GM18858 (cell line): ENCODE measurements at regions not wholly inside any gene's neighbourhood (a gene's known extent, or its start where the extent isn't known, plus 50 kb on each side); places are given as distances from the start of the nearest gene placed in this dataset.
"Not testable (repeated sequence)": the region's sequence is repeated elsewhere in the genome, so short reads cannot be mapped to it uniquely, and the experiment has no call there.

Experiments
- ATAC-seq: cut with Tn5 transposase; IDR thresholded peaks from one replicate; pipeline ENCODE4 v1.9.1; 2021; ENCODE audit not compliant: unreplicated experiment

DNA sequence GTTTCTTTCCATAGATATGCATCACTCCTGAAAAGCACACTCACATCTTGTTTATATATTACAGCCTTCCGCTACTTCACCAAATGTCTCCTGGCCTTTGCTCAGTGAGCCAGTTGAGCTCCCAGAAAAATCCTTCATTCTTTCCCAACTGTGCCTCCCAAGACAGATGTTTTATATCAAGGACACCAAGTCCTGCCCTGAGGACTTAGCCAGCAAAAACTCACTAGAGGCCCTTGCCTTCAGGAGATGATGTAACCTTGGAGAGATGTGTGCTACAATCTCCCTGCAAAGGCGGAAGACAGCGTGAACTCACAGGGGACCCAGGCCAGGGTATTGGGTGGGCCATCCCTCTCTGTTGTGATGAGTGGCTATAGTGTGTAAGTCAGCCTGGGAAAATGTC lies 86.1 kb upstream of the CTAGE1 start:
- no peak for ATAC-seq

DNA sequence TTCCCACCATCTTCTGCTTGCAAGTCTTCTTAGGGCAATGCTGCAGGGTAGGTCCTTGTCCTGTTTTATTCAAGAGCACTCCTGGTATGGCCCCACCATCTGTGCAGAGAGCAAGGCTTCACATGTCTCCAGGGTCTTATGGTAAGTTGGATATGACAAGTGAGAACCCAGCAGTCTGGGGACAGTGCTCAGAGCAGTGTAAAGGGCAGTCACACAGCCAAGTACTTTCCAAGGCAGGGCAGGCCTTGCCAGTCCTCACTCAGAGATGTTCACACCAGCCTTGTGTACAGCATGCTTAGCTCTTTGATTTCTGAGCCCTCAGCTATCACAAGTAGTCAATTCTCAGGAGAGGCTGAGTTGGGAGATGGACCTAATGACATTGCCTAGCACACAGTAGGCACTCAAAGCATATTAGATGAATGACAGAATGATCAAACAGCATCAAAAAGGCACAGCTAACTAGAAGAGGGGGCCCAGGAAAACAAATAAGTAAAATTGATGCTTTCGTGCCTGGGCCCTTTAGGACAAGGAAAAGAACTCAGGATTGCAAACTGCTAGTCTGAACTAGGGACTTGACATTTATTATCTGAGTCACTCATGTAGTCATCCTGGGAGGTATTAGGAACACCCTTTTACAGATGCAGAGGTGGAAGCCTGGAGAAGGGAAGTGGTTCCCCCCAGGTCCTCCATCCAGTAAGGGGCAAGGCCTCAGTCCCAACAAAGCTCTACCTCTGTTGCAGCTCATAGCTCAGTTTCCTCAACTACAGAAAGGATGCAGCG lies 86.7 kb upstream of the CTAGE1 start:
- ATAC-seq = no peak

GRCh38 chr18:22505141-22505591 lies 87.5 kb upstream of the CTAGE1 start:
- ATAC-seq = no peak

- no peak for ATAC-seq
These were observed 89.3 kb upstream of the CTAGE1 start for GRCh38 chr18:22507055-22507454.

GRCh38 chr18:22509423-22509822 lies 91.7 kb upstream of the CTAGE1 start:
- ATAC-seq = no peak

GRCh38 chr18:22510697-22511096 lies 93.0 kb upstream of the CTAGE1 start:
- ATAC-seq = no peak

DNA sequence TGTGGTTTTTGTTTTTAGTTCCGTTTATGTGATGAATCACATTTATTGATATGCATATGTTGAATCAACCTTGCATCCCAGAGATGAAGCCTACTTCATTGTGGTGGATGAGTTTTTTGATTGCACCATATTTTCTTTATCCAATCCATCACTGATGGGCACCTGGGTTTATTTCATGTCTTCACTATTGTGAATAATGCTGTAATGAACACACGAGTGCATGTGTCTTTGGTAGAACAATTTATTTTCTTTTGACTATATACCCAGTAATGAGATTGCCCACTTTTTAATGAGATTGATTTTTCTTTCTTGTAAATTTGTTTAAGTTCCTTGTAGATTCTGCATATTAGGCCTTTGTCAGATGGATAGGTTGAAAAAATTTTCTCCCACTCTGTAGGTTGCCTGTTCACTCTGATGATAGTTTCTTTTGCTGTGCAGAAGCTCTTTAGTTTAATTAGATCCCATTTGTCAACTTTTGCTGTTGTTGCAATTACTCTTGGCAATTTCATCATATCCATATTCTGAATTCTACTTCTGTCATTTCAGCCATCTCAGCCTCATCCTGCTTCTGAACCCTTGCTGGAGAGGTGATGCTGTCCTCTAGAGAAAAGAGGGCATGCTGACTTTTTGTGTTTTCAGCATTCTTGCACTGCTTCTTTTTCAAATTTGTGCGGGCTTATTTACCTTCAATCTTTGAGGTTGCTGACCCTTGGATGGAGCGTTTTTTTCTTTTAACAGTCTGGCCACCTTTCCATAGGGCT lies 96.2 kb upstream of the CTAGE1 start:
- ATAC-seq = no peak

GRCh38 chr18:22514655-22515054 lies 96.9 kb upstream of the CTAGE1 start:
- no peak for ATAC-seq

DNA sequence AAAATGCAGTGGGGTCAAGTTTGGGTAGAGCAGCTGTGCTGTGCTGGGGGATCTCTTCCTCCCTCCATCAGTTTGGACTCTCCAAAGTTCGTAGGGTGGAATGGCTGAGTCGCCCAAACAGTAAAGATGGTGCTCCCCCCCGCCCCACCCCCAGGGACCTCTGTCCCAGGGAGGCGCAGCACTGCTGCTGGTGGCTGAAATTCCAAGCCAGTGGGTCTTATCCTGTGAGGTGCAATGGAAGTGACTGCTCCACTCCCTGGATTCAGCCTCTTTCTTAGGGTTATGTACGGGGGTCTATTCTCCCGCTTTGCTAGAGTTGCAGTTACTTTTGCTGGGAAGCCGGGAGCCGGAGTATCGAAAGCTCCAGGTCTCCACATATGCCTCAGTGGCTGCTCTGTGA lies 97.5 kb upstream of the CTAGE1 start:
- ATAC-seq = no peak

GRCh38 chr18:22517356-22517755 lies 99.6 kb upstream of the CTAGE1 start:
- ATAC-seq = no peak

DNA sequence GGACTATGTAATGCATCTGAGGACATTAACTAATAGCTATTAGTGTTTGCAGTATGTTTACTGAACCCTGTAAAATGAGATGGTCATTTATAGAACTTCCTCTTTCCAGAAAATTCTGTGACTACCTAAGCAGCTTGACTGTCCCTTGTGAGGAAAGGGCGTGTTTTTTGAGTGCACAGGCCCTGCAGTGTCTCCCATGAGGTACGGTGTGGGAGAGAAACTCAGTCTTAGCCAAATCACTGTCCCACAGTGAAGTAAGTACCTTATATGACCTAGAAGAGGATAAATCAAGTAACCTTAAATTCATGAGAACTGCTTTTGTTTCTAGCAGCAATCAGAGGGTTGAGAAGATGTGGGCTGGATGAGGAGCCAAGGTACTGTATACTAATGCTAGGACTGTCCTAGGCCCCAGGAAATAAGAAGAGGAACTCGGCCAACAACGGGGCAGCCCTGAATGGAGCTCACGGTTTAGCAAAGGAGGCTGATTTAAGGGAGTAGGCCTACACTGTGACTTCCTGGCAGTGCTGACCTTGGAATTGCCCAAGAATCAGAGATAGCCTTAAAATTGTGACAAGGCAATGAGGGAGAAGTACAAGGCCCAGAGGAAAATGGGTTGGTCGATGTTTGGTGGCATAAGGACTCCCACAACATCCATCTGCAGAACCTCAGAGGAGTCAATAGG lies 103.5 kb upstream of the CTAGE1 start:
- ATAC-seq = no peak

DNA sequence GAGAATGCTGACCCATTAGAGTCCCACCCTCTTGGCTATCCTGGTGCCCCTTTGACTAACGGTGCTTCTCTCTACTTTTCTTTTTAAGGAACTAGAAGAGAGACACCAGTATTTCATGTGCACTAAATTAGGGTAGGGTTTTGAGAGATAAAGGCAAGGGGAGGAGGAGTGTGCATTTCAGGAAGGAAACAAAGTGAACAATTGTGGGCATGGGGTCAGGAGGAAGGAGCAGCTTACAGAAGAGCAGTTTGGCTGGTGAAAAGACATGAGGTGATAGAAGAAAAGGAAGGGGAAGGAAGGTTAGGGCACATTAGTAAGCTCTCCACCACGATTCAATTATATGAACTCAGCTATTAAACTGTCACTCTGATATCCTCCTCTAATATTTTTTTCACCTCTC lies 105.8 kb upstream of the CTAGE1 start:
- ATAC-seq = no peak

- no peak for ATAC-seq
These were observed 107.1 kb upstream of the CTAGE1 start for GRCh38 chr18:22524783-22525182.

DNA sequence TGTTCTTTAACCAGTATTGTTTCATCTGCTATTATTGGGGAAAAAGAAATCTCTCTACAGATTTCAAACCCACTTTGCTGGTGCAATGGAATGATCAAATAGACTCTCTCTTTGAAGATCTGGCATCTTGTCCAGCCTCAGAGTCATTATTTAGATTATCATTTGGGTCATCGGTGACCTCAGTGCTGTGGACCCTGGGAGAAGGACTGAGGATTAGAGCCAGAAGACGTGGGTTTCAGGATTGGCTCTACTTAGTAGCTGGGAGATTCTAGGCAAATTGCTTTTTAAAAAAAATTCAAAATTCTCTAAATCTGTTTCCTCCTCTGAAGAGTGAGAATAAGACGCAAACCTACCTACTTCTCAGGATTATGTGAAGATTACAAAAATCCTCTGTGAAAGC lies 107.6 kb upstream of the CTAGE1 start:
- ATAC-seq = no peak

GRCh38 chr18:22525883-22526282 lies 108.2 kb upstream of the CTAGE1 start:
- no peak for ATAC-seq

GRCh38 chr18:22528291-22528690 lies 110.6 kb upstream of the CTAGE1 start:
- ATAC-seq = no peak

- not testable (repeated sequence) for ATAC-seq
These were observed 117.0 kb upstream of the CTAGE1 start for GRCh38 chr18:22534706-22535105.

DNA sequence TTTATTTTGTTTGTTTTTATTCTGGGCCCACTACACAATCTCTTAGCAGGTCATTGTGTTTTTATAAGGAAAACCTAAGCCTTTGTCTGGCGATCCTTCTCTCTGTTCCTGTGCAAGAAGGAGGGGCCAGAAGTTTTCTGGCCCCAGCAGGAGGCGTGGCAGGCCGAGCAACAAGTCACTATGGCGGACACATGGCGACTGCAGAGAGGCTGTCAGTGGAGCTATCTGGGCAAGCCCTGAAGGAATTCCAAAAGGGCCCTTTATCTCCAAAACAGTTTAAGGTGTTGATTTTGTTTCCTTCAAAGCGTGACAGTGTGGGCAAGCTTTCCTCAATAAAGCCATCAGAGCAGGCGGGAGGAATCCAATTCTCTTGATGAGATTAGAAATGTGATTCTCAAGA lies 118.8 kb upstream of the CTAGE1 start:
- ATAC-seq = no peak

DNA sequence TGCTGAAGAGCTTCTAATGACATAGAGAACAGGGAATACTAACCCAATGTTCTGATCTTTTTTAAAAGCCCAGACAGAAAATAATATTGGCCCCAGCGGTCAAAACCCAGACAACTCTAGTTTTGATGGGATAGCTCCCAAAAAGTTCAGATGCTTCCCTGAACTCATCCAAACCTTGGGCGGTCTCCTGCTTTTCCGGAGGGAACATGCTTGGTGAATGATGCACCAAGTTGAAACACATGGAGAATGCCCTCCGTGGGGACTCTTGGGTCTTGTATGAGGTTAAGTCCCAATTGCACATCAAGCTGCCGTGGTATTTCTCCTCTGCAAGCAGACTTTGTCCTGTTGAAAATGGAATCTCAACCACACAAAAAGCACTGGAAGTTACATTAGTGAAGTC lies 120.7 kb upstream of the CTAGE1 start:
- no peak for ATAC-seq

DNA sequence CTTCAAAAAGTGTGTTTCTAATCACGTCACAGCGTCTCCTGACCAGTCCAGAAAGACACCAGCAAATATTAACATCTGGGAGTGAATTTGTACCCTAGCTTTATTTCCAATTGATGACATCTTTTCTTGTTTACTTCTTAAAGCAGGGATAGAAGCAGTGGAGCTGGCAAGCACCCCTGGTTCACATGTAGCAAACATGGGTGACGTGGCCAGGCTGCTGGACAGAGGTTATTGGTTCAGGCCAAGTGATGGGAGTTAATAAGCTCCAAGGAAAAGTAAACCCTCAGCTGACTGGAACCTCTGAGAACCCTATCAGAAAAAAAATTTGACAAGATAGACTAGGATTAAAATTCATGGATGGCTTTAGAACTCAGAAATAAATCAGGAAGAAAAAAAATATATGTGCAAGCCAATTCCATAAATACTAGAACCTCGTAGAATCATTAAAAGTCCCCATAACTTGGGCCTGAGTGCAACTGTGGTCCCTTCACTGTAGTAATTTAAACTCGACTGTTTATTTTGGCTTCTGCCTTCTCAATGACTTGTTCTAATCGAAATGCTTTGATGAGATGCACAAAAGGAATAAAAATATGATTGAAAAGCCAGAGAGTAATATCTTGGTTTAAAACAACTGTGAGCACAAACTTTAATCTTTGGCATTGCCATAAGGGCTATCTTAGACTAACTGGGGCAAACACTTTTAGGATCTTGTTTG lies 121.5 kb upstream of the CTAGE1 start:
- no peak for ATAC-seq

- no peak for ATAC-seq
These were observed 123.5 kb upstream of the CTAGE1 start for GRCh38 chr18:22541232-22541631.
